ENCODE measurements at regions not wholly inside any gene's neighbourhood (a gene's known extent, or its start where the extent isn't known, plus 50 kb on each side); places are given as distances from the start of the nearest gene placed in this dataset.
A peak's percentile ranks its signal among the peaks of the same experiment; 100 is the strongest.

- Histone ChIP-seq H3K36me3 (replicated peaks) (no peaks in the 10 kb centered on the region), H3K27ac (no peak overlapping the region), H3K27me3 (replicated peaks) (no peaks in the 10 kb centered on the region), H3K4me3 (ENCODE audit: low read depth, low read length) (no peak overlapping the region)
- TF ChIP-seq CTCF (IDR thresholded peaks at IDR 0.05; ENCODE audit: low read depth, low read length, missing control alignments): no peak
- in situ Hi-C loops (cut with HindIII; ENCODE audit: low pct_ligation_motif_present, low sequenced_read_pairs): no loop called here
- no peak for DNase-seq
These were observed 335.5 kb upstream of the IGFBP7 start for GRCh38 chr4:57445686-57446085.

- DNase-seq: no peak
- in situ Hi-C loops (cut with HindIII; ENCODE audit: low pct_ligation_motif_present, low sequenced_read_pairs): no loop called here
- H3K27ac ChIP-seq: no peak overlapping the region
- no peak overlapping the region for H3K4me3 ChIP-seq (ENCODE audit: low read depth, low read length)
- H3K36me3 ChIP-seq (replicated peaks): no peaks in the 10 kb centered on the region
- TF ChIP-seq CTCF (IDR thresholded peaks at IDR 0.05; ENCODE audit: low read depth, low read length, missing control alignments): no peak
- no peaks in the 10 kb centered on the region for H3K27me3 ChIP-seq (replicated peaks)
These were observed 334.5 kb upstream of the IGFBP7 start for GRCh38 chr4:57444671-57445070.

GRCh38 chr4:57443787-57444186, 333.6 kb upstream of the IGFBP7 start:
- no peak overlapping the region for H3K27ac ChIP-seq
- no peak for TF ChIP-seq CTCF (IDR thresholded peaks at IDR 0.05; ENCODE audit: low read depth, low read length, missing control alignments)
- no peak for DNase-seq
- no peaks in the 10 kb centered on the region for H3K36me3 ChIP-seq (replicated peaks)
- H3K27me3 ChIP-seq (replicated peaks): no peaks in the 10 kb centered on the region
- H3K4me3 ChIP-seq (ENCODE audit: low read depth, low read length): no peak overlapping the region
- in situ Hi-C loops (cut with HindIII; ENCODE audit: low pct_ligation_motif_present, low sequenced_read_pairs): no loop called here

GRCh38 chr4:57443308-57443707, 333.1 kb upstream of the IGFBP7 start:
- in situ Hi-C loops (cut with HindIII; ENCODE audit: low pct_ligation_motif_present, low sequenced_read_pairs): no loop called here
- H3K4me3 ChIP-seq (ENCODE audit: low read depth, low read length): no peak overlapping the region
- no peaks in the 10 kb centered on the region for H3K36me3 ChIP-seq (replicated peaks)
- no peak for TF ChIP-seq CTCF (IDR thresholded peaks at IDR 0.05; ENCODE audit: low read depth, low read length, missing control alignments)
- no peaks in the 10 kb centered on the region for H3K27me3 ChIP-seq (replicated peaks)
- no peak for DNase-seq
- no peak overlapping the region for H3K27ac ChIP-seq

GRCh38 chr4:57442831-57443291, 332.7 kb upstream of the IGFBP7 start:
- Histone ChIP-seq H3K27ac (no peak overlapping the region), H3K27me3 (replicated peaks) (no peaks in the 10 kb centered on the region), H3K36me3 (replicated peaks) (no peaks in the 10 kb centered on the region), H3K4me3 (ENCODE audit: low read depth, low read length) (no peak overlapping the region)
- in situ Hi-C loops (cut with HindIII; ENCODE audit: low pct_ligation_motif_present, low sequenced_read_pairs): no loop called here
- DNase-seq: peak; percentile 41
- TF ChIP-seq CTCF (IDR thresholded peaks at IDR 0.05; ENCODE audit: low read depth, low read length, missing control alignments): peak; percentile 92

GRCh38 chr4:57442241-57442640, 332.1 kb upstream of the IGFBP7 start:
- no peak overlapping the region for H3K27ac ChIP-seq
- H3K36me3 ChIP-seq (replicated peaks): no peaks in the 10 kb centered on the region
- H3K4me3 ChIP-seq (ENCODE audit: low read depth, low read length): no peak overlapping the region
- H3K27me3 ChIP-seq (replicated peaks): no peaks in the 10 kb centered on the region
- in situ Hi-C loops (cut with HindIII; ENCODE audit: low pct_ligation_motif_present, low sequenced_read_pairs): no loop called here
- TF ChIP-seq CTCF (IDR thresholded peaks at IDR 0.05; ENCODE audit: low read depth, low read length, missing control alignments): no peak
- DNase-seq: no peak

All from brain microvascular endothelial cell (primary cell).